A673 (cell line): ENCODE measurements at regions not wholly inside any gene's neighbourhood (a gene's known extent, or its start where the extent isn't known, plus 50 kb on each side); places are given as distances from the start of the nearest gene placed in this dataset.

Experiments
- CTCF ChIP-seq: fragments of 300-800, 200-600 bp; sonication (generic); conservative IDR thresholded peaks from 2 replicates; pipeline ENCODE4 v1.5.1; 2017; ENCODE audit warnings: low read depth, mild to moderate bottlenecking, antibody characterized with exemption, low read length, moderate library complexity, mixed read lengths
- EZH2 ChIP-seq: fragments of 200-600 bp; sonication (generic); IDR thresholded peaks from 2 replicates; pipeline ENCODE4 v1.6.1; 2017; ENCODE audit warnings: borderline replicate concordance, low read depth, mild to moderate bottlenecking, mixed read lengths, antibody characterized with exemption, low read length; ENCODE audit not compliant: poor library complexity, severe bottlenecking

DNA sequence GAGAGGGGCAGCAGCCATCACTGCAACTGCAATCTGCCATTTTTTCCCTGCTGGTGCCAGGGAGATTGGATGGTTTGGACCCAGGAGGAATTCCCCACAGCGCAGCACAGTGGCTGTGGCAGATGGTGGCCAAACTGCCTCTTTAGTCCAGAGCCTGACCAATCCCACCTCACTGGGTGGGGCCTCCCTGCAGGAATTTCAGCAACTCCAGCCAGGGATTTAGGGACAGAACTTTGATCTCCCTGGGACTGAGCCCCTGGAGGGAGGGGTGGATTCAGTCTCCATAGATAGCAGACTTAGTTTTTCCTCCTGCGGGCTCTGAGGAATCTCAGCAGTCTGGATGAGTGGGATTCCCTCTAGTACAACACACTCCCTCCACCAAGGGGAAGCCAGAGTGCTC is 179.7 kb upstream of the WDR11 start:
- TF ChIP-seq EZH2 (no peak), CTCF (no peak)
